ENCODE measurements at regions not wholly inside any gene's neighbourhood (a gene's known extent, or its start where the extent isn't known, plus 50 kb on each side); places are given as distances from the start of the nearest gene placed in this dataset.

GRCh38 chr2:45168711-45169338 is 159.6 kb upstream of the SIX2 start:
- TF ChIP-seq POLR2AphosphoS5 (IDR thresholded peaks at IDR 0.05) (no peak), CTCF (IDR thresholded peaks at IDR 0.05) (no peak)

Measured in breast epithelium (tissue), 3 donors.